Stimulated activated CD8-positive, alpha-beta memory T cell treated with anti-CD3 and anti-CD28 coated beads, Interleukin-4, amount 100 ng/mL, for 48 hours (primary cell): ENCODE measurements at regions not wholly inside any gene's neighbourhood (a gene's known extent, or its start where the extent isn't known, plus 50 kb on each side); places are given as distances from the start of the nearest gene placed in this dataset.
"Not testable (repeated sequence)": the region's sequence is repeated elsewhere in the genome, so short reads cannot be mapped to it uniquely, and the experiment has no call there.

Experiments used
- DNase-seq: peaks from one replicate; pipeline ENCODE4 v3.0.0-alpha.2; 2020

DNA sequence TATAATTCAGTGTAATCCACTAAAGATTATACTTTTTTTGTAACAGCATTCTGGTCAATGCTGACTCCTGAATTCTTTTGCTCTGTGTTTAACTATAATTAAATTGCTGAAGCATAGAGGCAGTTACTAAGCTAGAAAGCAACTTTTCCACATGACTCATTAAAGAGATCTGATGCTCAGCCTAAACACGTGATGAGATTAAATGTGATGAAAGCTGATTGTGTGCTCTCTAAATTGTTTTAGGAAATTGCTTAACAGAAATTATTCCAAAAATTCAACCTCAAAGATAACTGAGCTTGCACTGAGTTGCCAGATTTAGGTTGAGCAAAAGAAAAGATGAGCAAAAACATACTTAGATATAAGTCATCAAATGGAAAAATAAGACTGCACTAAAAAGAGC is 1033.6 kb downstream of the FAM181B start:
- no peak for DNase-seq

DNA sequence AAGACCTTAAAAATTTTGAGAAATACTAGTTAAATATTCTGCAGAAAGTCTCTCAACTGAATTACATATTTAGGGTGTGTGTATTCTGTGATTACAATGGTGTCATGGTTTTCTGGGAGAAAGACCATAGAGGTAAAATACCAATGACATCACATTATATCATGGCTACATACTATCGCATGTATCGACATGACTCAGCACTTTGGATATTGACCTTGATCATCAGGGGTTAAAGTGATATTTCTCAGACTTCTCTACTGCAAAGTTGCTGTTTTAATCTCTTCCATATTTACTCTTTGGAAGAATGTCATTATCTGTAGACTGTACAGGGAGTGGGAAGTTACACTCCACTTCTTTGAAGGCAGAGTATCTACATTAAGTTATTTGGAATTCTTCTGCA is 1046.6 kb downstream of the FAM181B start:
- DNase-seq, result no peak

DNA sequence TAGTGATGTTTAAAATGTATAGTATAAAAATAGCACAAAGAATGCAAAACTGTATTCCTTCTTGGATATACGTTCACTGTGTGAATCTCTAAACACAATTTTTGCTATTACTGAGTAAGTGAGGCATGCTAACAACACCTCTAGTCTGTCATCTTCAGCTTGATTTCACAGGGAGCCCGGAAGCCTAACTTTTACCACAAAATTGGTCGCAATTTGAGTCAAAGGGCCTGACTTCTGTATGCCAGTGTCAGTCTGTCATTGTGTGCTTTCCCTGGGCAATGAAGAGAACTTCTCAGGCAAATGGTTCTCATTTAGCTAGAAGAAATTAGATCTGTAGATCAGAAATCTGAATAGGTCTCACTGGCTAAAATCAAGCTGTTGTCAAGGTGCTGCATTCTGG is 1059.5 kb downstream of the FAM181B start:
- DNase-seq, result no peak

DNA sequence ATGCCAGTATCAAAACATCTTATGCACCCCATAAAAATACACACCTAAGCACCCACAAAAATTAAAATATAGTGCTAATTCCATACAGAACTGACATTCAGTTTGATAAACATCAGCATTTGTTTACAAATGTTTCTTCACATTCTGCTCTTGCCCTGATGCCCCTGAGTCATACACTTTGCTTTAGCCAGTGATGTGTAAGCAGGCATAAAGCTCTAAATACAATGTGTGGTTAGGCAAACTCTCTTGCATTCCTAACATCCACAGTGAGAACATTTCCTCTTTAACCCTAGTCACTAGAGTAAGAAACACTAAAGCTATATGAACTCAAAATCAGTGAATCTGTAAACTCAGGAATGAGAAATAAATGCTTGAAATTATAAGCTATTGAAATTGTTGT is 1060.7 kb downstream of the FAM181B start:
- DNase-seq, result no peak

DNA sequence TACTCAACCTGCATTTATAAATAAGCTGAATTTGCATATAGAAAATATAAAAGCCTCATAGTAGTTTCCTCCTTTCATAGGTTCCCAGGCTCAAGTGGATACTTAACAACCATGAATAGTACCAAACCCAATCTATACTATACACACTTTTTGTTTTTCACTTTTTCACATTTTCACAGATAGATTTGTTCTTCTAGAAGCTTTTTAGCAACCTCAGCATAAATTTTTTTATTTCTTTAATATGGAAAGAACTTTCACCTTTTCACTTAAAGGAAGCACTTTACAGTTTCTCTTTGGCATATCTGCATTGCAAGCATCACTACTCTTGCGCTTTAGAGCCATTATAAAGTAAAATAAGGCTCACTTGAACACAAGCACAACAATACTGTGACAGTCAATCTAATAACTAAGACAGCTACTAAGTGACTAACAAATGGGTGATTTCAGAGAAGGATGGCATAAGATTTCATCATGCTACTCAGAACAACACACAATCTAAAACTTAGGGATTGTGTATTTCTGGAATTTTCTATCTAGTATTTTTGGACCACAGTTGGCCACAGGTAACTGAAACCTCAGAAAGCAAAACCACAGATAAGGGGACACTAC is 1063.6 kb downstream of the FAM181B start:
- DNase-seq, result no peak

DNA sequence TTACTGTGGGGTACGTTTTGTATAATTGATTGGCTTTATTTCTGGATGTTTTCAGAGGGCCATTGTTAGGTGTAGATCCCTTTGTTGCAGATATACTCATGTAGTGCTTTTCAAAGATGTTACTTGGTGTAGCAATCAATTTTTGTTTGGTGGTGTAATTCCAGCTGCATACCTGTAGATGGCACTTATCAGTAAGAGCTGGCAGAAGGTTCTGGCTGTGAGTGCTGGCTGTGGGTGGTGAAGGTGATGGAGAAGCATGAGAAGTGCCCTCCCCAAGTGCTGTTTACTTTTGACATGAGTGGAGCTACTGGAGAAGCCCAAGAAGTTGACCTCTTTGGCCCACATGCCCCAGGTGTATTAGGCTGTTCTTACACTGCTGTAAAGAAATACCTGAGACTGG is 1074.9 kb downstream of the FAM181B start:
- DNase-seq, result no peak

DNA sequence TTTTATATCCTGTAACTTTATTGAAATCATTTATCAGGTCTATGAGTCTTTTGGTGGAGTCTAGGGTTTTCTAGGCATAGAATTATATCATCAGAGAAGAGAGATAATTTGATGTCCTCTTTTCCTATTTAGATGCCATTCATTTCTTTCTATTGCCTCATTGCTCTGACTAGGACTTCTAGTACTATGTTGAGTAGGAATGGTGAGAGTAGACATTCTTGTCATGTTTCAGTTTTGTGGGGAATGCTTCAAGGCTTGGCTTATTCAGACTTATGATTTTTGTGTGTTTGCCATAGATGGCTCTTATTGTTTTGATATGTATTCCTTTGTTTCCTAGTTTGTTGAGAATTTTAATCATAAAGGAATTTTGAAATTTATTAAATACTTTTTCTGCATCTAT is 1078.3 kb downstream of the FAM181B start:
- no peak for DNase-seq

DNA sequence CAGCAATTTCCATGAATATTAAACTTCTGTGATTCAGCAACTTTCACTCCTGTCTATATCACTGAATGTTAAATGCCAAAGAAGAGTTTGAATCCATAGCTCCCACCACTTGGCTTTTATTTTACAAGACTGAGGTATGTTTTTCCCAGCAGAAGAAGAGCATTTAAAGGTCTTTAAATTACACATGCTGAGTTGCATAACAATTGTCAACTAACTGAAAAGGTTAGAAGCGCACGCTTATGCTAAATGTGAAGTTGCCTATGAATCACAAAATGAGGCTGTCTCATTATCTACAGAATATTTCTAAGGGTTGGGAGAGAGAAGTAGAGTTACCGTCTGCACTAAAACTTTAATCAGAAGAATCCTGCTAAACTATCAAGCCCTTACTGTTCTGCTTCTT is 1086.3 kb downstream of the FAM181B start:
- no peak for DNase-seq

DNA sequence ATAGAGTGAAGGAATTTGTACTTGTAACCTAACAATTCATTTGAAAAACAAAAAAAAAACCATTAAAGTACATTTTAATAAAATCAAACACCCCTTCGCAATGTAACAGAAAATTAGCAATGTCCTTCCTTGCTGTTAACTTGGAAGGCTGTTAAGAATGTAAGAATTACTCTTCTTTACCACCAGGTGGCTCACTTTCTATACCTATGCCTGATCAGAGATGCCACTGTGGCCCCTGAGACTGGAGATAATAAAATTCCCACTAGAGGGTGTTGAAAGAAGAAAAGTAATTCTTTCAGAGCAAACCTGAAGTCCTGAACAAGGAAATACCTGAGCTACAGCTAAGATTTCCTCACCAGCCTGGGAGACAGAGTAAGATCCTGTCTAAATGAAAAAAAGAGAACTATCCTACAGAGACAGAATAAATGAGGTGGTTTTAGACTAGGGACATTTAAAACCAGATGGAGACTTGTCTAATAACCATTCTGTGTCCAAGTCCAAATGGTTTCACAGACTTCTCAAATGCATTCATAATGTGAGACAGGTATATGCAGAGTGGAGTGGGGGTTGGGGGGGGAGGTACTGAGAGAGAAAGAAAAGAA is 1089.3 kb downstream of the FAM181B start:
- DNase-seq, result peak; percentile 26

DNA sequence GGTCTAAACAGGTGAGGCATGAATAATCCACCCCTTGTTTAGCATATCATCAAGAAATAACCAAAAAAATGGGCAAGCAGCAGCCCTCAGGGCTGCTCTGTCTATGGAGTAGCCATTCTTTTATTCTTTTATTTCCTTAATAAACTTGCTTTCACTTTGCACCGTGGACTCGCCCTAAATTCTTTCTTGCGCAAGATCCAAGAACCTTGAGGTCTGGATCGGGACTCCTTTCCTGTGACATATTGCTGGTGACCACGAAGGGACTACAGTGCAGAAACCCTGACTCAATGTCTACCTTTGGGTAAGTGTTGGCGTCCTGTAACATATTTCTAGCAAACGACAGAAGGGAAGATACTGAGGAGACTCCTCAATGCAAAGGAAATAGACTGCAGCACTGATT is 1099.2 kb downstream of the FAM181B start:
- DNase-seq, result no peak

DNA sequence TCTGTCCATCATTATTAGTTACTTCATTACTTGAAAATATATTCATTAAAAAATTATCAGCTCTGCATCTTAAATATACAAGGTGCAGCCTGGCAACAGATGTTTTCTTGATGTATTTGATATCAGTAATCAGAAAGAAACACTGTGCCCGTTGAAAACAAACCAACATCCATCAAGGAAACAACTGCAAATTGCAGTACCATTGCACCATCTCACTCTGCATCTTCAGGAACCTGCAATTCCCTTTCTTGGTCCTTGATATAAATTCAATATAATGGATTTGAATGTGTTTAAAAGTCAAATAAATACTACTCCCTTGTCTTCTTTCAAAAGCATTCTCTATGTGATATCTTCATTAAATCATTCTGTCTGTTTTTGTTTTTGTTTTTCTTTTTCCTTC is 1131.2 kb downstream of the FAM181B start:
- DNase-seq, result no peak

DNA sequence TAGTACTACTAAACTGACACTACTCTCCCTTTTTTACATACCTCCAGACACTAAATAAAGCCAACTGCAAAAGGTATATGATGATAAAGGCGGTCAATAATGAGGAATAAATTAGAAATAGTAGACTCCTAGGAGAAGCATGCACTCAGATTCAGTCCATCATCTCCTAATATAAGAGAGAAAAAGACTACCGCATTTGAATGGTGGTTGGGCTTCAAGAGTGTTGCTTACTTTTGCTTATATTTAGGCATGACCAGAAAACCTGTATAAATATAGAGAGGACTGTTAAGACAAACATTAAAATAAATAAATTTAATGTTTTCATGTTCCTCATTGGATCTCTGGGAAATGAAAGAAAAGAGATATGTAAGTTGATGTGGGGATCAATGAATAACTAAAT is 1137.0 kb downstream of the FAM181B start:
- DNase-seq, result no peak

DNA sequence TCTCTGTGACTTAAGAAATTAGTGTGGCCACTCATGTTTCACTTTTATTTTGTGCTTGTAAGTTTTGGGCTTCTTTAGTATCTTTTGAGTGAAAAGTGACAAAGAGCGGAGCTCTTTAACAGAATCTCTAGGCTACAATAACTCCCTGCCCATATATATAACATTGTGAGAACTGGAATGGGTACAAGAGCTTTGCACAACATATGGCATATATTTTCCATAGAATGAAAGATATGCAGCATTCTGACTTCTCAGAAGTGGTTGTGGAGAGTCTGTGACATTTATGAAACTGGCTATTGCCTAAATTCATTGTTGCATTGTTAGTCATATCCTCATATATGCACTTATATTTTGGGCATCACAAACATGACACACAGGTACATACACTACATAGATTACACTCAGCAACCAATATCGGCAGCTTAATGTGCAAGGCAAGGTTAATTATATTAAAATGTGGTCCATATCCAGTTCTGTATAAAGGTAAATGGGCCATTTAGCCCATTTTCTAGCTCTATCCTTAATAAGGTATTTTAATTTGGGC is 1148.2 kb downstream of the FAM181B start:
- no peak for DNase-seq

DNA sequence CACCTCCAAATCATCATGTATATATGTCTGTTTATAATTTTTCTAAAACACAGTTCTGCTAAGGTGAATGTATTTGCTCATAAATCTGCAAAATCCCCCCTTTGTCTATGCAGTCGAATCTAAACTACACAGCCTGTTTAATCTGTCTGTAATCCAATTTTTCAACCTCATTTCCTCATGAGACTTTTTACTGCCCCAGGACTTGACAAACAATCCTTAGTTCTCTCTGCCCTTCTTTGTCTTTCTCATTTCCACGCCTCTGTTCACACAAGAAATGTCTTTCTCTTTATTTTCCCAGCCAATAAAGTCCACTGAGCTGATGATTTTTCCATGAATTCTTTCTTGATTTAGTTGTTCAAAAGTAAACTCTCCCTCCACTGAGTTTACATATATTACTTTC is 1154.3 kb downstream of the FAM181B start:
- DNase-seq, result no peak

DNA sequence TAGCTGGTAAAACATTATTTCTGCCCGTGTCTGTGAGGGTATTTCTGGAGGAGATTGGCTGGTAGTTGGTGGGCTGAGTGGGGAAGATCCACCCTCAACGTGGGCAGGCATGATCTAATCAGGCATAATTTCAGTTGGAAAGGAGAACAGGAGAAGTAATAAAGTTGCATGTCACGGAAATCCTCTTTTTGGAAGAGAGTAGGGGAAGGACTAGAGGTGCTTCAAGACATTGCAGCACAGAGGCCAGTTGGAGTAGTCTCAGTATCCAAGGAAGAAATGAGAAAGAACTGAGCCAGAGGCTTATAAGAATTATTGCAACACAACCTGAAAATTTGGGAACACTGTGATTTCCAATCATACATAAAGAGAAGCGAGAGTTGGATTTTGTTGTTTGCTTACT is 1155.1 kb downstream of the FAM181B start:
- DNase-seq, result no peak

DNA sequence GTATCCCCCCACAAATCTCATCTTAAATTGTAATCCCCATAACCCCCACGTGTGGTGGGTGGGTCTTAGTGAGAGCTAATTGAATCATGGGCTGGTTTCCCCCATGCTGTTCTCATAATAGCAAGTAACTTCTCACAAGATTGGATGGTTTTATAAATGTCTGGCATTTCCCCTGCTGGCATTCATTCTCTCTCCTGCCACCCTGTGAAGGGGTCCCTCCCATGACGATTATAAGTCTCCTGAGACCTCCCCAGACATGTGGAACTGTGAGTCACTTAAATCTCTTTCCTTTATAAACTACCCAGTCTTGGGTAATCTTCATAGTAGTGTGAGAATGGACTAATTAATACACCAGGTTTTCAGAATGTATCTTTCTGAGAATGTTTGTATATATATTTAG is 1159.4 kb downstream of the FAM181B start:
- DNase-seq, result no peak

DNA sequence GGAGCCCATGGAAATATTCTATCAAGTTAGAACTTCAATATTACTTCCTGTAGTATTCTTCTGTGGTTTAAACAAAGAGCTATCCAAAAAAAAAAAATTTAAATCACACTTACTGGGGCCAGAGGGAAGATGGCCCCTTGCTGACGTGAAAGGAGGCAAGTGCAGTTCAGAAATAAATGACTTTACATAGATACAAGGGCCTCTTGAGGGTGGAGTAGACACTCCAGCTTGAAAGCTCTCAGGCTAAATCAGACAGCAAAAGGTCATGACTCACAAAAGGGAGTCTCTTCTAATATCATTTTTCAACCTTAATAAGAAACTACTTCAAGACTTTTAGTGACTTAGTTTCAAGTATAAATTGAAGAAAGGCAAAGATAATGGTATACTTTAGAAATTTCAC is 1160.3 kb downstream of the FAM181B start:
- DNase-seq, result no peak

DNA sequence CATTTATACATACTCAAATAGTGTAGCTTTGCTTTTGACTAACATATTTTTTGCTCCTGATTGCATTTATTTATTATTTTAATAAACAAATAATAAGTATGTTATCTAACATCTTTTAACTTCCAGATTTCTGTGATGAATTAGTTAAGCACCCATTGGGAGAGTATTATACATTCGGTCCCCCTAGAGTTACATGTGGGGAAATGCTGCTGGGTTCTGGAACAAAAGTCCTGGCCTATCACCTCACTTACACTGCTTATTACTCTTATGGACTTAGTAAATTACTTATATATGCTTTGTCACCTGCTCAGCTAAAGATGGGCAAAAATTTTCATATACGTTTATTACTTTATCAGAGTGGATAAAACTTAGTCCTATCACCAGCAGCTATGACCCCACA is 1163.0 kb downstream of the FAM181B start:
- DNase-seq, result no peak

DNA sequence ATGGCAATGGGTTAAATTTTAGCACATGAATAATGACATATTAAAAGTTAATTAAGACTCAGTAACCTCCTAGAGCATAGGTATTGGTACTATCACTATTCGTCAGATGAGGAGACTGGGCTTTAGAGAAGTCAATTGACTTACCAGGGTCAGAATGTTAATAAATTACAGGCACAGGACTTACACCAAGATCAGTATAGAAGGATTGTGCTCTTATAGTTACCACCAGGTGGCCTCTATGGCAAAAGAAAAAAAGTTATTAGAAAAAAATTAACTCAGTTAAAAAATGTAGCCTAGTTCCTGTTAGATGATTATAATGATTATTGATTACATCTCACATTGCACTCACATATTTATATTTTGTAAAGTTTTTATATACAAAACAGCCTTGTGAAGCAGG is 1163.7 kb downstream of the FAM181B start:
- no peak for DNase-seq

DNA sequence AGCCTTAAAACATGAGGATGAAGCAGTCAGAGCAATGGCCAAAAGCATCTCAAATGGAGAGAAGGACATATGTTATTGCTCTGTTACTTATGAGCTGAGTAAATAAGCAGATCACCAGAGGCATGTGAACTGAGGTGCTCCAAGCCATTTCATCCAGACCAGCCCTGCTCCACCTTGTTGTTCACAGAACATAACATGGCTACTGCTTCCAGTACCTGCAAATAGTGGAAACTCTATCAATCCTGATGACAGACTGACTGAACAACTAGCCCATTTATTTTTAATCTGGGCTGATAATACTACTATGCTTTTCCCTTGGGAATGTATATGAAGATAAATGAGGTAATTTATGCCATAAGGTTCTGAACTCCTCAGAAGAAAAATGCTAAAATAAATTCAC is 1164.7 kb downstream of the FAM181B start:
- DNase-seq, result no peak

DNA sequence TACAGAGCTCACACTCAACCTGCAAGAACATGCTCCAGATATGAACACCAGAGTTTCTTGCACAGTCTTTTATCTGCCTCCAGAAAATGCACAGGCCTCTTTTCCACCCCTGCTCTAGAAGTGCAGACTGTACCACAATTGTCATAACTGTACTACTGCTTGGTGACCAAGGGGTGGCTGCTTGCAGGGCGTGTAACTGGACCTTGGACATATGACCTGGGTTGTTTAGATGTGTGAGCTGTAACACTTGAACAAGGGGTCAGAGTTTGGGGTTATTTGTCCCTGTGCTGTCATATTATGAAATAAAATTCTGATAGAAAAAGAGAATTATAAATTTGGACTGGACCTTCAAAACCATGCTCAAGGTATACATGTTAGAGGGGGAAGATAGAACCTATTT is 1185.5 kb downstream of the FAM181B start:
- no peak for DNase-seq

DNA sequence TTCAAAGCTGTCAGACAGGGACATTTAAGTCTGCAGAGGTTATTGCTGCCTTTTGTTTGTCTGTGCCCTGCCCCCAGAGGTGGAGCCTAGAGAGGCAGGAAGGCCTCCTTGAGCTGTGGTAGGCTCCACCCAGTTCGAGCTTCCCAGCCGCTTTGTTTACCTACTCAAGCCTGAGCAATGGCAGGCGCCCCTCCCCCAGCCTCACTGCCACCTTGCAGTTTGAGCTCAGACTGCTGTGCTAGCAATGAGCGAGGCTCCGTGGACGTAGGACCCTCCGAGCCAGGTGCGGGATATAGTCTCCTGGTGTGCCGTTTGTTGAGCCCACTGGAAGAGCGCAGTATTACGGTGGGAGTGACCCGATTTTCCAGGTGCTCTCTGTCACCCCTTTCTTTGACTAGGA is 1193.9 kb downstream of the FAM181B start:
- DNase-seq, result not testable (repeated sequence)

DNA sequence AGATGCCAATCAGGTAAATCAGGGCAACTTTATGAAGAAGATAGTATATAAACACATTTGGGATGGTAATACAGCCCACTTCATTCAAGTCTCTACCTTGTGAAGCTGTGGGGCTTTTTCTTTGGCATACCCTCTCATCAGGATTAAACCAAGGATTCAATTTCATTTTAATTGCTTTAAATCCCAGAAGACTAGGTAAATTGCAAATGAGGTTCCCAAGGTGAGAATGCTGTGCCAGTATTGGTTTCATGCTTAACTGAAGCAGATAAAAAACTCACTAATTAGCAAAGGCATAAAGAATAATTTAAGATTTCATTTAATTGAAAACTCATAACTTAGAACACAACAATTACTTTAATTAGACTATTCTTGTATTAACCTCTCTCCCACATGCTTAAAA is 1218.1 kb downstream of the FAM181B start:
- no peak for DNase-seq

DNA sequence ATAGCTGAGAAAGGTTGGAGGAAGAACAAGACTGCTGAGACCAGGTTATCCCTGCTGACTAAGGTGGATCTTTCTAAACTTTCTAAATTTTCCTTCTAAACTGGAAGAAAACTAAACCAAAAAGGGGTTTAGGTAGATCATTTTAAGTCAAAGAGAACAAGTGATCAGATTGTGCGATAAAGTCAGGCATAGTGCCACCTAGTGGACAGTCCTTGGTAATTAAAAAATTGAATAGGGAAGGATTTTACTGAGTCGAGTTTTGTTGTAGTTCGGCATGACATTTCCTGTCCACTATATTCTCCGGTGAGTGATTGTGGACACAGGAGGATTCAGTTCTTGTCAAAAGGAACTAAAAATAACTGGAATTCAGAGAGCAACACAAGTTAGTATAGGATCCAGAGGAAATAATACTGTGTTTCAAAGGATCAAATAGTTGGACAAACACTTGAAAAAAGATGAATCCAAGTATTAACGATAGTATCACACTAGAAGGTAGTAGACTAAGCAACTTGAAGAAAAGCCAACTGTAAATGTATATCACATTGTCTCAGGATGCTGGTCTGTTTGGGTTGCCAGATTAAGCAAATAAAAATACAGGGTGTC is 1236.4 kb downstream of the FAM181B start:
- no peak for DNase-seq

DNA sequence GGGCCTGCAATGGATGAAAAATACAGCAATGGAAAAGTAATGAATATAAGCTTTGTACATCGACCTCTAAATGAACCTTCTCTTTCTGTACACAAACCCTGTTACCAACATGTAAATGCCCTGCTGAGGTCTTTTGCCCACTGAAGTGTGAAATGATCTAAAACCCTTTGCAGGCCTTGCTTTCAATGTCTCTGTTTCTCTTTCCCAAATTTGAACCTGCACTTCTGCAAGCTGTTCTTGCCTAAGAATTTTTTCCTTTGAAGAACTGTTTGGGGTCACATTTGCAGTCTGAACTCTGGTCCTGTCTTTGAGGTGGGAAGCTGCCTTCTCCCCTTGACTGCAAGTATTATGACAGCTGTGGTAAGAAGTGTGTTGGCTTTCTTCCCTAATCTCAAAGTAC is 1237.1 kb downstream of the FAM181B start:
- no peak for DNase-seq
